ENCODE measurements at regions not wholly inside any gene's neighbourhood (a gene's known extent, or its start where the extent isn't known, plus 50 kb on each side); places are given as distances from the start of the nearest gene placed in this dataset.

- no peak for TF ChIP-seq CTCF (IDR thresholded peaks at IDR 0.05)
- no peak for TF ChIP-seq POLR2A (IDR thresholded peaks at IDR 0.05)
These were observed 489.8 kb upstream of the AMOT start for GRCh38 chrX:113330416-113330815.

All from right lobe of liver (tissue), 4 donors.